HEK293 (cell line): ENCODE measurements at regions not wholly inside any gene's neighbourhood (a gene's known extent, or its start where the extent isn't known, plus 50 kb on each side); places are given as distances from the start of the nearest gene placed in this dataset.

Experiments used
- CTCF ChIA-PET: fragments of 350-600 bp; formaldehyde crosslinking; extraction: SDS; loops from one replicate; lab custom pipeline; 2021; ENCODE audit warnings: antibody characterized with exemption; lab: Yijun Ruan, JAX
- POLR2A ChIA-PET: fragments of 300-600 bp; formaldehyde crosslinking; extraction: SDS; loops from one replicate; lab custom pipeline; 2020; ENCODE audit warnings: antibody characterized with exemption, inconsistent platforms; lab: Yijun Ruan, JAX
- H3K27ac ChIP-seq: fragments of 200-500 bp; sonication (Bioruptor generic); 2 replicates; pipeline ENCODE4 v1.5.1; 2014; ENCODE audit warnings: low read depth, low read length, control low read depth, inconsistent platforms; ENCODE audit errors: extremely low read depth
- H3K36me3 ChIP-seq, 2 experiments: fragments of 200-500 bp in 1 of 2; sonication (Bioruptor generic) in 1 of 2; 1 replicate in 1 of 2; 2 replicates in 1 of 2; pipeline ENCODE4 v1.5.1; 2014 to 2017; ENCODE audit warnings: inconsistent platforms in 2 of 2, low read length in 2 of 2; ENCODE audit not compliant: control insufficient read depth in 2 of 2, insufficient read depth in 1 of 2
- H3K4me1 ChIP-seq: fragments of 200-500 bp; sonication (Bioruptor generic); 2 replicates; pipeline ENCODE4 v1.5.1; 2014; ENCODE audit warnings: mild to moderate bottlenecking, low read length, inconsistent platforms; ENCODE audit not compliant: control insufficient read depth, insufficient read depth
- H3K4me3 ChIP-seq: 2 replicates; pipeline ENCODE4 v1.5.1; 2011; ENCODE audit warnings: low read depth, mild to moderate bottlenecking, control low read depth, low read length, moderate library complexity
- H3K9me3 ChIP-seq: fragments of 200-500 bp; sonication (Bioruptor generic); 2 replicates; pipeline ENCODE4 v1.5.1; 2014; ENCODE audit warnings: low read depth, low read length, inconsistent platforms; ENCODE audit not compliant: control insufficient read depth, insufficient read depth
- AEBP2 ChIP-seq: fragments of 450-650 bp; formaldehyde crosslinking; IDR thresholded peaks from 2 replicates; pipeline ENCODE4 v1.5.1; 2016; ENCODE audit warnings: missing biosample characterization, missing genetic modification characterization, borderline replicate concordance
- SP2 ChIP-seq: fragments of 450-650 bp; formaldehyde crosslinking; IDR thresholded peaks from 2 replicates; pipeline ENCODE4 v1.5.1; 2016; ENCODE audit warnings: missing biosample characterization, missing genetic modification characterization
- TSHZ1 ChIP-seq: fragments of 450-650 bp; formaldehyde crosslinking; IDR thresholded peaks from 2 replicates; pipeline ENCODE4 v1.5.1; 2016; ENCODE audit warnings: missing biosample characterization, missing genetic modification characterization, borderline replicate concordance
- ZBTB44 ChIP-seq: fragments of 450-650 bp; IDR thresholded peaks from 2 replicates; pipeline ENCODE4 v1.5.1; 2018; ENCODE audit warnings: missing biosample characterization, mild to moderate bottlenecking, missing genetic modification characterization
- ZFP41 ChIP-seq: fragments of 450-650 bp; formaldehyde crosslinking; IDR thresholded peaks from 2 replicates; pipeline ENCODE4 v1.5.1; 2016; ENCODE audit warnings: missing biosample characterization, missing genetic modification characterization, borderline replicate concordance
- ZNF132 ChIP-seq: fragments of 450-650 bp; formaldehyde crosslinking; IDR thresholded peaks from 2 replicates; pipeline ENCODE4 v1.5.1; 2017; ENCODE audit warnings: missing biosample characterization, missing genetic modification characterization, borderline replicate concordance
- ZNF146 ChIP-seq: fragments of 450-650 bp; formaldehyde crosslinking; IDR thresholded peaks from 2 replicates; pipeline ENCODE4 v1.5.1; 2016; ENCODE audit warnings: missing biosample characterization, missing genetic modification characterization
- ZNF302 ChIP-seq: fragments of 450-650 bp; formaldehyde crosslinking; IDR thresholded peaks from 2 replicates; pipeline ENCODE4 v1.5.1; 2016; ENCODE audit warnings: missing biosample characterization, missing genetic modification characterization, low read depth
- ZNF335 ChIP-seq: fragments of 450-650 bp; formaldehyde crosslinking; conservative IDR thresholded peaks from 2 replicates; pipeline ENCODE4 v1.5.1; 2016; ENCODE audit warnings: missing biosample characterization, missing genetic modification characterization
- ZNF404 ChIP-seq: fragments of 450-650 bp; formaldehyde crosslinking; IDR thresholded peaks from 2 replicates; pipeline ENCODE4 v1.5.1; 2017; ENCODE audit warnings: missing biosample characterization, missing genetic modification characterization
- ZNF449 ChIP-seq: fragments of 450-650 bp; formaldehyde crosslinking; IDR thresholded peaks from 2 replicates; pipeline ENCODE4 v1.5.1; 2017; ENCODE audit warnings: missing biosample characterization, mild to moderate bottlenecking, missing genetic modification characterization, moderate library complexity
- ZNF488 ChIP-seq: fragments of 450-650 bp; formaldehyde crosslinking; IDR thresholded peaks from 2 replicates; pipeline ENCODE4 v1.5.1; 2016; ENCODE audit warnings: missing biosample characterization, missing genetic modification characterization
- ZNF518A ChIP-seq: fragments of 450-650 bp; formaldehyde crosslinking; conservative IDR thresholded peaks from 2 replicates; pipeline ENCODE4 v1.5.1; 2016; ENCODE audit warnings: low read depth, missing biosample characterization, missing genetic modification characterization
- ZNF548 ChIP-seq: fragments of 450-650 bp; formaldehyde crosslinking; IDR thresholded peaks from 2 replicates; pipeline ENCODE4 v1.5.1; 2016; ENCODE audit warnings: missing biosample characterization, missing genetic modification characterization
- ZNF561 ChIP-seq: fragments of 450-650 bp; IDR thresholded peaks from 2 replicates; pipeline ENCODE4 v1.5.1; 2018; ENCODE audit warnings: missing biosample characterization, missing genetic modification characterization, borderline replicate concordance
- ZNF645 ChIP-seq: fragments of 450-650 bp; formaldehyde crosslinking; IDR thresholded peaks from 2 replicates; pipeline ENCODE4; 2016; ENCODE audit warnings: missing biosample characterization, missing genetic modification characterization
- ZNF677 ChIP-seq: fragments of 450-650 bp; IDR thresholded peaks from 2 replicates; pipeline ENCODE4 v1.5.0; 2018; ENCODE audit warnings: missing biosample characterization, mild to moderate bottlenecking, missing genetic modification characterization, moderate library complexity
- ZNF777 ChIP-seq: fragments of 450-650 bp; formaldehyde crosslinking; IDR thresholded peaks from 2 replicates; pipeline ENCODE4 v1.5.1; 2017; ENCODE audit warnings: missing biosample characterization, missing genetic modification characterization, borderline replicate concordance
- ZNF830 ChIP-seq: fragments of 450-650 bp; IDR thresholded peaks from 2 replicates; pipeline ENCODE4 v1.5.0; 2018; ENCODE audit warnings: missing biosample characterization, missing genetic modification characterization, low read depth, mild to moderate bottlenecking, moderate library complexity
- ZSCAN16 ChIP-seq: fragments of 450-650 bp; formaldehyde crosslinking; IDR thresholded peaks from 2 replicates; pipeline ENCODE4 v1.5.1; 2016; ENCODE audit warnings: missing biosample characterization, missing genetic modification characterization

- ChIA-PET POLR2A (no interaction called here), CTCF (no interaction called here)
- no peak overlapping the region for H3K4me3 ChIP-seq
Observed at GRCh38 chr5:109989994-109990722, 300.4 kb downstream of the MAN2A1 start.

More at GRCh38 chr5:109989994-109990722, 300.4 kb downstream of the MAN2A1 start:
- Histone ChIP-seq H3K4me1 (no peaks in the 10 kb centered on the region), H3K36me3 (no peaks in the 10 kb centered on the region), H3K9me3 (no peaks in the 10 kb centered on the region), H3K27ac (no peak overlapping the region)
- TF ChIP-seq ZNF548 (tag by site-specific recombination) (no peak), ZNF146 (no peak), ZNF561 (tag by site-specific recombination) (no peak), ZNF302 (tag by site-specific recombination) (no peak), ZFP41 (tag by site-specific recombination) (no peak), ZNF645 (tag by site-specific recombination) (no peak), ZNF404 (tag by site-specific recombination) (no peak), ZBTB44 (tag by site-specific recombination) (no peak), ZNF777 (tag by site-specific recombination) (no peak), ZNF677 (tag by site-specific recombination) (no peak), AEBP2 (tag by site-specific recombination) (no peak), ZNF132 (tag by site-specific recombination) (no peak), ZNF518A (tag by site-specific recombination) (no peak), ZNF335 (tag by site-specific recombination) (no peak), TSHZ1 (no peak), ZNF830 (tag by site-specific recombination) (no peak), SP2 (no peak), ZSCAN16 (tag by site-specific recombination) (no peak), ZNF488 (no peak), ZNF449 (tag by site-specific recombination) (no peak)
